Globus pallidus (tissue), 1 donor: ENCODE measurements at regions not wholly inside any gene's neighbourhood (a gene's known extent, or its start where the extent isn't known, plus 50 kb on each side); places are given as distances from the start of the nearest gene placed in this dataset.
A peak's percentile ranks its signal among the peaks of the same experiment; 100 is the strongest.

Experiments
- DNase-seq: peaks from one replicate; pipeline ENCODE4 v3.0.0-alpha.2; 2015; ENCODE audit warnings: low spot score

- DNase-seq: peak; percentile 66
Measured at GRCh38 chr5:88396751-88397281, 128.2 kb upstream of the TMEM161B start.

- DNase-seq: peak; percentile 55
Measured at GRCh38 chr5:88396000-88396535, 127.4 kb upstream of the TMEM161B start.

GRCh38 chr5:88395264-88395663 is 126.6 kb upstream of the TMEM161B start:
- DNase-seq: no peak

GRCh38 chr5:88394536-88395175 is 126.0 kb upstream of the TMEM161B start:
- peak; percentile 74 for DNase-seq

GRCh38 chr5:88393716-88394535 is 125.3 kb upstream of the TMEM161B start:
- DNase-seq: peak; percentile 62

- peak; percentile 42 for DNase-seq
Measured at GRCh38 chr5:88393042-88393441, 124.4 kb upstream of the TMEM161B start.

- peak; percentile 41 for DNase-seq
Measured at GRCh38 chr5:88391991-88392390, 123.3 kb upstream of the TMEM161B start.

- DNase-seq: peak; percentile 65
Measured at GRCh38 chr5:88391116-88391515, 122.5 kb upstream of the TMEM161B start.

- peak; percentile 47 for DNase-seq
Measured at GRCh38 chr5:88390481-88390880, 121.8 kb upstream of the TMEM161B start.

- DNase-seq: no peak
Measured at GRCh38 chr5:88390096-88390441, 121.4 kb upstream of the TMEM161B start.

GRCh38 chr5:88389338-88390095 is 120.9 kb upstream of the TMEM161B start:
- DNase-seq: peak; percentile 64

- DNase-seq: peak; percentile 44
Measured at GRCh38 chr5:88388476-88389337, 120.1 kb upstream of the TMEM161B start.

GRCh38 chr5:88384886-88385285 is 116.2 kb upstream of the TMEM161B start:
- no peak for DNase-seq

- DNase-seq: no peak
Measured at GRCh38 chr5:88380332-88380731, 111.7 kb upstream of the TMEM161B start.

GRCh38 chr5:88377705-88378656 is 109.3 kb upstream of the TMEM161B start:
- no peak for DNase-seq

- DNase-seq: no peak
Measured at GRCh38 chr5:88377240-88377639, 108.6 kb upstream of the TMEM161B start.

GRCh38 chr5:88376728-88377127 is 108.1 kb upstream of the TMEM161B start:
- no peak for DNase-seq

GRCh38 chr5:88374391-88374790 is 105.7 kb upstream of the TMEM161B start:
- no peak for DNase-seq

- no peak for DNase-seq
Measured at GRCh38 chr5:88370824-88371223, 102.2 kb upstream of the TMEM161B start.

GRCh38 chr5:88368201-88368600 is 99.6 kb upstream of the TMEM161B start:
- DNase-seq: no peak
